IPS-NIHi7 (cell line): ENCODE measurements at regions not wholly inside any gene's neighbourhood (a gene's known extent, or its start where the extent isn't known, plus 50 kb on each side); places are given as distances from the start of the nearest gene placed in this dataset.
A peak's percentile ranks its signal among the peaks of the same experiment; 100 is the strongest.

ENCODE experiments used
- DNase-seq: peaks from one replicate; pipeline ENCODE4 v3.0.0; 2012; ENCODE audit warnings: mixed read lengths; ENCODE audit errors: extremely low spot score

- DNase-seq = no peak
Measured at GRCh38 chr10:113364227-113364626, 188.6 kb upstream of the HABP2 start.

GRCh38 chr10:113368666-113369364 is 184.0 kb upstream of the HABP2 start:
- DNase-seq = no peak

- no peak for DNase-seq
Measured at GRCh38 chr10:113369365-113369694, 183.5 kb upstream of the HABP2 start.

GRCh38 chr10:113376428-113376827 is 176.4 kb upstream of the HABP2 start:
- no peak for DNase-seq

- DNase-seq = no peak
Measured at GRCh38 chr10:113379091-113379490, 173.8 kb upstream of the HABP2 start.

GRCh38 chr10:113381416-113381815 is 171.4 kb upstream of the HABP2 start:
- DNase-seq = no peak

DNA sequence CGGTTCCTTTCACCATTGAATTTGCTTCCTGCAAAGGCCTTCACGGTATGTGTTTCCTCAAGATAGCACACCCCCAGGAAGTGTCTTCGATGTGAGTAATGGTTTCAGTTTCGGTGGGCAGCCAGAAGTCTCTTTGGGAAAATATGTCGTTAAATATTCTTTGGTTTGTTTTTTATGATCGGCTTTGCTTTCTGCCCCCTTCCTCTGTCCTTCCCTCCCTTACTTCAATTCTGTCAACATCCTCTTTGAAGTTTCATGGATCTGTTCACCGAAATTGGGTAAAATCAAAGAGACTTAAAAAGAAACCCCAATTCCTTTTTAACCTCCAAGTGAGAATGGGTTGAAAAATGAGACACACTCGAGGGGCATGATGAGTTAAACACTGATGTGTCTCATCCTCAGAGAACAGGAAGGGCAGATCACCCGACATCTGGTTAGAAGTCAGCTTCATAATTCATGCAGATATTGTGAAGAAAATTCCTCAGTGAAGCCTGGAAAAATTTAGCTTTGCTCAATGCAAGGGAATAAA is 170.8 kb upstream of the HABP2 start:
- DNase-seq = no peak

- DNase-seq = no peak
Measured at GRCh38 chr10:113382691-113383090, 170.2 kb upstream of the HABP2 start.

- DNase-seq = no peak
Measured at GRCh38 chr10:113384181-113384580, 168.7 kb upstream of the HABP2 start.

- DNase-seq = peak; percentile 89
Measured at GRCh38 chr10:113385021-113385999, 167.5 kb upstream of the HABP2 start.

GRCh38 chr10:113386005-113386404 is 166.8 kb upstream of the HABP2 start:
- DNase-seq = no peak

DNA sequence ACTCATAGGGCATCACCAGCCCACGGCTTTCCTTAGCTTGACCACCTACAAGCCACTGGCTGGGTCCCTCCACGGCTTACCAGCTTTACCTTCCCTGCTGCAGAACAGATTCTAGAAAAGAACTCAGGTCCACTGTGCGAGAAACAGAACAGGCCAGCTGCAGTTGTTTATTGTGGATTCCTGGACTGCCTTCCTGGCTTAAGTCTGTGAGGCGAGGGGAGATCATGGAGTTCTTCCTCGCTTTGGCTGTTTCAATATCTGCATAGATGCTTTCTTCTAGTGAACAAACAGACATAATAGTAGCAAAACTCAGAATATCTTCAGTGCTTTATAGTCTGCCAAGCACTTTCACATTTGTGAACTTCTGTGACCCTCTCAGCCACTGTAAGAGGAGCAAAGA is 162.9 kb upstream of the HABP2 start:
- DNase-seq = no peak

GRCh38 chr10:113390896-113391295 is 162.0 kb upstream of the HABP2 start:
- DNase-seq = no peak

GRCh38 chr10:113397047-113397446 is 155.8 kb upstream of the HABP2 start:
- no peak for DNase-seq

DNA sequence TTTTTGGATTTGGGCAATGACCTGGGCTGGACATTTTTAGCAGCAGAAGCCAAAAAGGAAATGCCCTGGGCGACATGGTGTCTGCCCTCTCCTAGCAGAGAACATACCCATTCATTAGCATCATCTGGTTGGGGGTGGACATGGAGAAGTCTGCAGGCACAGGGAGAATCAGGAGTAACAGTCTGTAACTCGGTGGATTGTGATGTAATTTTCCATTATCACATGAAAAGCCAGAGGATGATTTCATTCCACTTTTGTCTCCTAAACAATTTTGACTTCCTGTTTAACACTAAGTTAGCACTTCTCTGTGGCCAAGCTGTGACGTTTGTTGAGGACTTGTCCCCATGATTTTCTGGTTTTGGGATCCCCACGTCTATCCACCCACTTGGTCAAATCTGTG is 153.8 kb upstream of the HABP2 start:
- DNase-seq = no peak

GRCh38 chr10:113402602-113403001 is 150.3 kb upstream of the HABP2 start:
- DNase-seq = no peak

DNA sequence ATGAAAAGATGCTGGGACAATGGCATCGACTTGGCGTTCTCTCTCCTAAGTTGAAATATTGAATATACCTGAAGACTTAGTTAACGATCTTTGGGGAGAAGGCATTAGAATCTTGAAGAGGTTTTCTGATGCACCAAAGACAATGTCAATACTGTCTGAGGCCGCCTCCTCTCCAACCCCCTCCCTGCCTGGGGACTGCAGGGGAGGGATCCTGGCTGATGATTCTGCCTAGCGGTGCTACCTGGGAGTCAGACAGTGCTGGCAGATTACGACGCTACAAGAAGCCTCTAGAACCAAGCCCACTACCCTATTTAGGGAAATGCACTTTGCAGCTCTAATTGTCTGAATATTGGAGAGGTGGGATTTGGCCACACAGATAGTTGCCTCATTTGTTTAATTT is 145.6 kb upstream of the HABP2 start:
- DNase-seq = no peak

DNA sequence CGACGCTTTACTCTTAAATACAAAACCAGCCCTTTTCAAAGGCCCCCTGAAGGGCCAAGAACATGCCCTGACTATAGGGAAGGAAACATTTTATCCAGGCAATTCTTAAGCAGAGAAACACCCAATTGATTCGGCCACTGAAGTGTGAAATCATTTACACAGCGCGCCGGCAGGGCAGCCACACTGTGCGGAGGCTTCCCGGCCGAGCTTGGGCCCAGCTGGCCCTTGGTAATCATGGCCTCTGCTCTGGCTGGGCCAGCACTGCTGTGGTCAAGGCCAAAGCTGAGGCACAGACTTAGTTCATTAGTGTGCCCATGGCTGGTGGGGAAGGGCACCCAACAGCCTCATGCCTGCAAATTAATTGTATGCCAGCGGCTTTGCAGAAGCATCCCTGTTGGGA is 143.7 kb upstream of the HABP2 start:
- no peak for DNase-seq

GRCh38 chr10:113410618-113411017 is 142.2 kb upstream of the HABP2 start:
- no peak for DNase-seq

- DNase-seq = no peak
Measured at GRCh38 chr10:113411456-113411855, 141.4 kb upstream of the HABP2 start.

DNA sequence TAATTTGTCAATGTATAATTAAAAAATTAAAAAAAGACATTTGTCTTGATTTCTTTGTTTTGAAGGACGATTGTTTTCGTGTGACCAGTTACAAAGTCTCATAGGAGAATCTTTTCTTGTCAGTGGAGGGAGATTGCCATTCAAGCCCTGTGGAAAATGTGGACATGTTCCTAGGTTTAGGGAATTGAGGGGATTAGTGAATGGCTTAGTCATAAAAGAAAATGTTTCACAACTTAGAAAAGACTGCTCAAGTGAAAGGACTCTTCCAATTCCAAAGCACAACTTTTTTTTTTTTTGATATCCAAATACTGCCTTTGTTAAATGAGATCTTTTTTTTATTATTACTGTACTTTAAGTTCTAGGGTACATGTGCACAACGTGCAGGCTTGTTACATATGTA is 140.7 kb upstream of the HABP2 start:
- DNase-seq = no peak

- DNase-seq = no peak
Measured at GRCh38 chr10:113414543-113414942, 138.3 kb upstream of the HABP2 start.

- no peak for DNase-seq
Measured at GRCh38 chr10:113415246-113415645, 137.6 kb upstream of the HABP2 start.
